ENCODE measurements at regions not wholly inside any gene's neighbourhood (a gene's known extent, or its start where the extent isn't known, plus 50 kb on each side); places are given as distances from the start of the nearest gene placed in this dataset.

- no peak for DNase-seq
- Histone ChIP-seq H3K36me3 (no peaks in the 10 kb centered on the region), H3K4me1 (peaks cover 12 to 15% of the 10 kb centered on the region in 2 donors), H3K27ac (no peak overlapping the region), H3K4me3 (no peak overlapping the region), H3K9me3 (no peaks in the 10 kb centered on the region), H3K27me3 (no peaks in the 10 kb centered on the region)
- in situ Hi-C loops (cut with MboI; ENCODE audit: low sequenced_read_pairs in 4 of 4) (no loop called here), intact Hi-C loops (cut with DNase I; ENCODE audit: low total_unique reads) (no loop called here)
- TF ChIP-seq CTCF (IDR thresholded peaks at IDR 0.05 in 4 of 5, conservative IDR thresholded peaks at IDR 0.05 in 1 of 5) (no peak), POLR2A (IDR thresholded peaks at IDR 0.05) (no peak)
- ATAC-seq = no peak
Measured at GRCh38 chr6:40888456-40888990, 150.5 kb downstream of the UNC5CL start.

GRCh38 chr6:40887792-40888340 lies 151.2 kb downstream of the UNC5CL start:
- Histone ChIP-seq H3K9me3 (no peaks in the 10 kb centered on the region), H3K27me3 (no peaks in the 10 kb centered on the region), H3K36me3 (no peaks in the 10 kb centered on the region), H3K4me3 (no peak overlapping the region), H3K4me1 (peaks cover 12 to 15% of the 10 kb centered on the region in 2 donors), H3K27ac (no peak overlapping the region)
- in situ Hi-C loops (cut with MboI; ENCODE audit: low sequenced_read_pairs in 4 of 4) = no loop called here
- no peak for TF ChIP-seq POLR2A (IDR thresholded peaks at IDR 0.05)
- TF ChIP-seq CTCF (IDR thresholded peaks at IDR 0.05 in 4 of 5, conservative IDR thresholded peaks at IDR 0.05 in 1 of 5) = no peak
- intact Hi-C loops (cut with DNase I; ENCODE audit: low total_unique reads) = no loop called here
- no peak for ATAC-seq
- no peak for DNase-seq

- DNase-seq = no peak
Measured at GRCh38 chr6:40887079-40887791, 151.8 kb downstream of the UNC5CL start.

GRCh38 chr6:40885139-40885774 lies 153.8 kb downstream of the UNC5CL start:
- no peaks in the 10 kb centered on the region for H3K27me3 ChIP-seq
- DNase-seq (no peak), ATAC-seq (no peak)

More at GRCh38 chr6:40887079-40887791, 151.8 kb downstream of the UNC5CL start:
- no peaks in the 10 kb centered on the region for H3K36me3 ChIP-seq
- no peak overlapping the region for H3K27ac ChIP-seq
- intact Hi-C loops (cut with DNase I; ENCODE audit: low total_unique reads) (no loop called here), in situ Hi-C loops (cut with MboI; ENCODE audit: low sequenced_read_pairs in 4 of 4) (no loop called here)
- H3K27me3 ChIP-seq = no peaks in the 10 kb centered on the region
- no peak overlapping the region for H3K4me3 ChIP-seq
- no peaks in the 10 kb centered on the region for H3K9me3 ChIP-seq
- H3K4me1 ChIP-seq = peaks cover 12 to 15% of the 10 kb centered on the region in 2 donors
- TF ChIP-seq POLR2A (IDR thresholded peaks at IDR 0.05) (no peak), CTCF (IDR thresholded peaks at IDR 0.05 in 4 of 5, conservative IDR thresholded peaks at IDR 0.05 in 1 of 5) (no peak)
- no peak for ATAC-seq

More at GRCh38 chr6:40885139-40885774, 153.8 kb downstream of the UNC5CL start:
- intact Hi-C loops (cut with DNase I; ENCODE audit: low total_unique reads) (no loop called here), in situ Hi-C loops (cut with MboI; ENCODE audit: low sequenced_read_pairs in 4 of 4) (no loop called here)
- Histone ChIP-seq H3K4me3 (no peak overlapping the region), H3K27ac (no peak overlapping the region), H3K4me1 (peaks cover 12 to 15% of the 10 kb centered on the region in 2 donors), H3K36me3 (no peaks in the 10 kb centered on the region), H3K9me3 (no peaks in the 10 kb centered on the region)
- TF ChIP-seq CTCF (IDR thresholded peaks at IDR 0.05 in 4 of 5, conservative IDR thresholded peaks at IDR 0.05 in 1 of 5) = no peak
- no peak for TF ChIP-seq POLR2A (IDR thresholded peaks at IDR 0.05)
